GM12878 (cell line): ENCODE measurements at regions not wholly inside any gene's neighbourhood (a gene's known extent, or its start where the extent isn't known, plus 50 kb on each side); places are given as distances from the start of the nearest gene placed in this dataset.
"Not testable (repeated sequence)": the region's sequence is repeated elsewhere in the genome, so short reads cannot be mapped to it uniquely, and the experiment has no call there.

Source experiments
- ATAC-seq: fragments of 200-7000 bp; cut with Tn5 transposase; 3 replicates; pipeline ENCODE4 v1.9.1; 2020; ENCODE audit warnings: mild to moderate bottlenecking, moderate library complexity
- BruUV-seq: library from RNA; stranded (reverse); fragments of 400-500 nt; replicated peaks from 2 replicates; lab custom pipeline; 2021; lab: Mats Ljungman, UMichigan
- CTCF ChIA-PET: fragments of 300-600 bp; sonication (Branson Sonifier 250); formaldehyde crosslinking; extraction: SDS; loops from one replicate; lab custom pipeline; 2021; ENCODE audit warnings: inconsistent platforms; lab: Yijun Ruan, JAX
- POLR2A ChIA-PET: fragments of 350-600 bp; formaldehyde crosslinking; extraction: SDS; loops from one replicate; lab custom pipeline; 2021; ENCODE audit warnings: inconsistent platforms; lab: Charles Lee
- RAD21 ChIA-PET: fragments of 300-600 bp; sonication (Branson Sonifier 250); formaldehyde crosslinking; loops from one replicate; lab custom pipeline; 2023; ENCODE audit warnings: antibody characterized with exemption; ENCODE audit not compliant: unreplicated experiment; lab: Charles Lee
- SMC1A ChIA-PET: fragments of 300-600 bp; sonication (Branson Sonifier 250); formaldehyde crosslinking; loops from one replicate; lab custom pipeline; 2023; ENCODE audit not compliant: unreplicated experiment, uncharacterized antibody; lab: Charles Lee
- DNase-seq: peaks from one replicate; pipeline ENCODE4 v3.0.0-alpha.2; 2011; ENCODE audit warnings: low read depth, low spot score
- FAIRE-seq: peaks from 3 replicates; lab custom pipeline; 2011; peaks lifted over from hg19 to GRCh38; lab: Jason Lieb, UNC
- H2AFZ ChIP-seq: 2 replicates; pipeline ENCODE4 v1.6.0; 2011; ENCODE audit warnings: low read depth, low read length, control low read depth; ENCODE audit not compliant: control insufficient read depth
- H3K27ac ChIP-seq: 2 replicates; pipeline ENCODE4 v1.5.1; 2011; ENCODE audit warnings: control low read depth; ENCODE audit not compliant: control insufficient read depth, insufficient read depth
- H3K27me3 ChIP-seq, 2 experiments: replicated peaks in 1 of 2; 2 replicates each; pipeline versions ENCODE4 v1.6.0 to v1.6.1; 2011; ENCODE audit warnings: low read length in 1 of 2; ENCODE audit not compliant: control insufficient read depth in 2 of 2, insufficient read depth in 2 of 2
- H3K36me3 ChIP-seq, 2 experiments: 2 replicates each; pipeline ENCODE4 v1.5.1; 2011; ENCODE audit warnings: low read length in 1 of 2; ENCODE audit not compliant: control insufficient read depth in 2 of 2, insufficient read depth in 2 of 2
- H3K4me1 ChIP-seq: 2 replicates; pipeline ENCODE4 v1.6.1; 2011; ENCODE audit warnings: mild to moderate bottlenecking, low read length, moderate library complexity, mixed read lengths; ENCODE audit not compliant: control insufficient read depth, insufficient read depth
- H3K4me2 ChIP-seq: 2 replicates; pipeline ENCODE4 v1.6.0; 2011; ENCODE audit warnings: control low read depth; ENCODE audit not compliant: control insufficient read depth, insufficient read depth
- H3K4me3 ChIP-seq: fragments of 200-600 bp; sonication (generic); 2 replicates; pipeline ENCODE4 v1.5.1; 2016
- H3K79me2 ChIP-seq: 2 replicates; pipeline ENCODE4 v1.6.0; 2011; ENCODE audit warnings: low read length; ENCODE audit not compliant: control insufficient read depth, insufficient read depth
- H3K9ac ChIP-seq: 2 replicates; pipeline ENCODE4 v1.8.0; 2011; ENCODE audit warnings: low read length, control low read depth, mixed read lengths; ENCODE audit not compliant: control insufficient read depth, insufficient read depth
- H3K9me3 ChIP-seq: replicated peaks from 3 replicates; pipeline ENCODE4 v1.5.1; 2011; ENCODE audit warnings: mild to moderate bottlenecking, low read length; ENCODE audit not compliant: control insufficient read depth, insufficient read depth
- H4K20me1 ChIP-seq: 2 replicates; pipeline ENCODE4 v1.6.0; 2011; ENCODE audit not compliant: control insufficient read depth, insufficient read depth
- BCL11A ChIP-seq: IDR thresholded peaks from 2 replicates; pipeline ENCODE4 v1.6.1; 2011; ENCODE audit warnings: low read depth, low read length
- BHLHE40 ChIP-seq, 2 experiments: fragments of 450-650 bp in 1 of 2; IDR thresholded peaks; 2 replicates each; pipeline ENCODE4 v1.6.1; 2011 to 2017; ENCODE audit warnings: low read depth in 2 of 2, borderline replicate concordance in 1 of 2, improper control_type of control experiment in 1 of 2, low read length in 1 of 2, mild to moderate bottlenecking in 1 of 2
- IKZF2 ChIP-seq, 2 experiments: fragments of 450-650 bp; IDR thresholded peaks; 2 replicates each; pipeline ENCODE4 v1.6.1; 2017; ENCODE audit warnings: mild to moderate bottlenecking in 2 of 2, moderate library complexity in 2 of 2
- NFYA ChIP-seq: IDR thresholded peaks from 2 replicates; pipeline ENCODE4 v1.6.1; 2011; ENCODE audit warnings: low read depth, mild to moderate bottlenecking, low read length, improper control_type of control experiment, borderline replicate concordance
- NR2F1 ChIP-seq: fragments of 450-650 bp; conservative IDR thresholded peaks from 2 replicates; pipeline ENCODE4 v1.6.1; 2017; ENCODE audit warnings: mild to moderate bottlenecking
- PML ChIP-seq: IDR thresholded peaks from 2 replicates; pipeline ENCODE4 v1.6.1; 2012; ENCODE audit warnings: low read length, inconsistent platforms
- RAD21 ChIP-seq: IDR thresholded peaks from 2 replicates; pipeline ENCODE4 v1.6.1; 2011; ENCODE audit warnings: mild to moderate bottlenecking, low read depth, low read length, moderate library complexity; ENCODE audit not compliant: insufficient read depth
- TCF3 ChIP-seq: IDR thresholded peaks from 2 replicates; pipeline ENCODE4 v1.6.1; 2012; ENCODE audit warnings: low read depth, mild to moderate bottlenecking, low read length, borderline replicate concordance; ENCODE audit not compliant: insufficient read depth
- ZBED1 ChIP-seq: IDR thresholded peaks from 2 replicates; pipeline ENCODE4 v1.6.1; 2016; ENCODE audit warnings: borderline replicate concordance
- ZNF24 ChIP-seq: fragments of 450-650 bp; IDR thresholded peaks from 2 replicates; pipeline ENCODE4 v1.6.1; 2017; ENCODE audit warnings: antibody characterized with exemption, mild to moderate bottlenecking
- ZNF384 ChIP-seq: IDR thresholded peaks from 2 replicates; pipeline ENCODE4 v1.6.1; 2012; ENCODE audit warnings: low read depth, mild to moderate bottlenecking, low read length, improper control_type of control experiment, borderline replicate concordance
- WGBS: methylation state at CpG from one replicate; pipeline ENCODE4 v1.1.6; 2016; ENCODE audit warnings: low lambda C conversion rate; ENCODE audit not compliant: insufficient replicate concordance, insufficient coverage; ENCODE audit errors: missing lambda C conversion rate; 5-methylcytosine and 5-hydroxymethylcytosine counted together
- in situ Hi-C: fragments of 300-500 bp; cut with MboI; formaldehyde crosslinking; loops from 9 replicates; pipeline ENCODE4 v1.14.3; 2018; ENCODE audit warnings: mixed read lengths
- intact Hi-C: fragments of 100-400 bp; cut with micrococcal nuclease; formaldehyde crosslinking; loops from one replicate; pipeline ENCODE4 v1.14.2; 2022; ENCODE audit not compliant: unreplicated experiment
- TF ChIP-seq, protein P1 (sequence below): IDR thresholded peaks from 2 replicates; pipeline ENCODE4 v1.6.1; 2012; ENCODE audit warnings: low read length, inconsistent platforms
- TF ChIP-seq, protein P2 (sequence below): fragments of 150-350 bp; IDR thresholded peaks from 2 replicates; pipeline ENCODE4 v1.6.1; 2016; ENCODE audit warnings: low read depth, low read length

DNA sequence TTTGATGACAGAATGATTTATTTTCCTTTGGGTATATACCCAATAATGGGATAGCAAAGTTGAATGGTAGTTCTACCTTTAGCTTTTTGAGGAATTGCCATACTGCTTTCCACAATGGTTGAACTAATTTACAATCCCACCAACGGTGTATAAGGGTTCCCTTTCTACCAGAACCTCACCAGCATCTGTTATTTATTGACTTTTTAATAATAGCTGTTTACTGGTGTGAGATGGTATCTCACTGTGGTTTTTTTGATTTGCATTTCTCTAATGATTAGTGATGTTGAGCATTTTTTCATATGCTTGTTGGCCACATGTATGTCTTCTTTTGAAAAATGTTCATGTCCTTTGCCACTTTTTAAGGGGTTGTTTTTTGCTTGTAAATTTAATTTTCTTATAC, 370.3 kb upstream of the SYNCRIP start:
- H2AFZ ChIP-seq, ATAC-seq, H3K9ac ChIP-seq, in situ Hi-C loops, H3K27me3 ChIP-seq, H3K4me2 ChIP-seq, FAIRE-seq, H3K27ac ChIP-seq, H3K4me1 ChIP-seq, H3K79me2 ChIP-seq, DNase-seq, H3K4me3 ChIP-seq, POLR2A ChIA-PET, SMC1A ChIA-PET, RAD21 ChIA-PET, BruUV-seq, H4K20me1 ChIP-seq, CTCF ChIA-PET, H3K9me3 ChIP-seq, H3K36me3 ChIP-seq, intact Hi-C loops: not testable (repeated sequence)
- WGBS = 0% methylated on average over 1 of the region's 1 CpG

DNA sequence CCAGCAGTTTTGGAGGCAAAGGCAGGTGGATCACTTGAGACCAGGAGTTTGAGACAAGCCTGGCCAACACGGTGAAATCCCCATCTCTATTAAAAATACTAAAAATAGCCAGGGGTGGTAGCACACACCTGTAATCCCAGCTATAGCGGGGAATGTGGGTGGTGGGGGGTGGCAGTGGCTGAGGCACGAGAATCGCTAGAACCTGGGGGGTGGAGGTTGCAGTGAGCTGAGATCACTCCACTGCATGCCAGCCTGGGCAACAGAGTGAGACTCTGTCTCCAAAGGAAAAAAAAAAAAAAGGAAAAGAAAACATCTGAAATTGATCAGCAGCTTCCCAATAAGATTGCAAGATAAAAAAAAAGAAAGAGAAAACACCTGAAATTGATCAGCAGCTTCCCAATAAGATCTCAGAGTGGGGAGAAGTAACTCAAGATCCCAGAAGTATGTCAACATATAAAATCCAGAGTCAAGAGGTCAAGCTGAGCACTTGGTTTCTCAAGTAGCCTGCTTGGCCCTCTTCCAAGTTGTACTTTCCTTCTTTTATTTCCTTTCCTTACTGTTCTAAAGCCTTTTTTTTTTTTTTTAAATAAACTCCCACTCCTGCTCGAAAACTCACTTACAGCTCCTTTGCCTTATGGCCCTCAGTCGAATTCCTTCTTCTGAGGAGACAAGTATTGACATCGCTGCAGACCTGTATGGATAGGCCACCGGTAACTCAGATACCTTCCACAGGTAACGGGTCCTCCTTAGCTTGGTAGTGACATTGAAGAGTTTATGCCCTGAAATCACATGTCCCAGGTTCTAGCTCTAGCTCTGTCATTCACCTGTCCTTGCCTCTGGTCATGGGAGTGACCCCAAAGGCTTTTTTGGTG, 368.5 kb upstream of the SYNCRIP start:
- H4K20me1 ChIP-seq = no peaks in the 10 kb centered on the region
- FAIRE-seq (no peak), ATAC-seq (no peak), DNase-seq (no peak)
- intact Hi-C loops (no loop called here), in situ Hi-C loops (no loop called here)
- no peak overlapping the region for H3K9ac ChIP-seq
- H3K36me3 ChIP-seq = no peaks in the 10 kb centered on the region
- no peak overlapping the region for H2AFZ ChIP-seq
- H3K4me3 ChIP-seq = no peak overlapping the region
- SMC1A ChIA-PET = no interaction called here
- RAD21 ChIA-PET = no interaction called here
- H3K79me2 ChIP-seq = no peaks in the 10 kb centered on the region
- CTCF ChIA-PET = no interaction called here
- WGBS = 29% methylated on average over 9 of the region's 9 CpGs
- no peak overlapping the region for H3K4me2 ChIP-seq
- BruUV-seq = no TSS peak
- H3K27me3 ChIP-seq = no peaks in the 10 kb centered on the region
- H3K4me1 ChIP-seq = no peaks in the 10 kb centered on the region
- POLR2A ChIA-PET = no interaction called here
- no peak overlapping the region for H3K27ac ChIP-seq
- no peaks in the 10 kb centered on the region for H3K9me3 ChIP-seq
- no peak for TF ChIP-seq NR2F1
- no peak for TF ChIP-seq PML
- TF ChIP-seq, protein P1, sequence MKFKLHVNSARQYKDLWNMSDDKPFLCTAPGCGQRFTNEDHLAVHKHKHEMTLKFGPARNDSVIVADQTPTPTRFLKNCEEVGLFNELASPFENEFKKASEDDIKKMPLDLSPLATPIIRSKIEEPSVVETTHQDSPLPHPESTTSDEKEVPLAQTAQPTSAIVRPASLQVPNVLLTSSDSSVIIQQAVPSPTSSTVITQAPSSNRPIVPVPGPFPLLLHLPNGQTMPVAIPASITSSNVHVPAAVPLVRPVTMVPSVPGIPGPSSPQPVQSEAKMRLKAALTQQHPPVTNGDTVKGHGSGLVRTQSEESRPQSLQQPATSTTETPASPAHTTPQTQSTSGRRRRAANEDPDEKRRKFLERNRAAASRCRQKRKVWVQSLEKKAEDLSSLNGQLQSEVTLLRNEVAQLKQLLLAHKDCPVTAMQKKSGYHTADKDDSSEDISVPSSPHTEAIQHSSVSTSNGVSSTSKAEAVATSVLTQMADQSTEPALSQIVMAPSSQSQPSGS = no peak
- no peak for TF ChIP-seq ZNF24
- no peak for TF ChIP-seq NFYA
- TF ChIP-seq BHLHE40 (IDR thresholded peaks at IDR 0.05; ENCODE audit: borderline replicate concordance in 1 of 2, low read depth in 2 of 2, low read length in 1 of 2) = no peak
- TF ChIP-seq TCF3 = no peak
- TF ChIP-seq BCL11A = no peak
- TF ChIP-seq ZBED1 = no peak
- TF ChIP-seq, protein P2, sequence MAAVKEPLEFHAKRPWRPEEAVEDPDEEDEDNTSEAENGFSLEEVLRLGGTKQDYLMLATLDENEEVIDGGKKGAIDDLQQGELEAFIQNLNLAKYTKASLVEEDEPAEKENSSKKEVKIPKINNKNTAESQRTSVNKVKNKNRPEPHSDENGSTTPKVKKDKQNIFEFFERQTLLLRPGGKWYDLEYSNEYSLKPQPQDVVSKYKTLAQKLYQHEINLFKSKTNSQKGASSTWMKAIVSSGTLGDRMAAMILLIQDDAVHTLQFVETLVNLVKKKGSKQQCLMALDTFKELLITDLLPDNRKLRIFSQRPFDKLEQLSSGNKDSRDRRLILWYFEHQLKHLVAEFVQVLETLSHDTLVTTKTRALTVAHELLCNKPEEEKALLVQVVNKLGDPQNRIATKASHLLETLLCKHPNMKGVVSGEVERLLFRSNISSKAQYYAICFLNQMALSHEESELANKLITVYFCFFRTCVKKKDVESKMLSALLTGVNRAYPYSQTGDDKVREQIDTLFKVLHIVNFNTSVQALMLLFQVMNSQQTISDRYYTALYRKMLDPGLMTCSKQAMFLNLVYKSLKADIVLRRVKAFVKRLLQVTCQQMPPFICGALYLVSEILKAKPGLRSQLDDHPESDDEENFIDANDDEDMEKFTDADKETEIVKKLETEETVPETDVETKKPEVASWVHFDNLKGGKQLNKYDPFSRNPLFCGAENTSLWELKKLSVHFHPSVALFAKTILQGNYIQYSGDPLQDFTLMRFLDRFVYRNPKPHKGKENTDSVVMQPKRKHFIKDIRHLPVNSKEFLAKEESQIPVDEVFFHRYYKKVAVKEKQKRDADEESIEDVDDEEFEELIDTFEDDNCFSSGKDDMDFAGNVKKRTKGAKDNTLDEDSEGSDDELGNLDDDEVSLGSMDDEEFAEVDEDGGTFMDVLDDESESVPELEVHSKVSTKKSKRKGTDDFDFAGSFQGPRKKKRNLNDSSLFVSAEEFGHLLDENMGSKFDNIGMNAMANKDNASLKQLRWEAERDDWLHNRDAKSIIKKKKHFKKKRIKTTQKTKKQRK = no peak
- no peak for TF ChIP-seq ZNF384
- no peak for TF ChIP-seq RAD21
- no peak for TF ChIP-seq IKZF2 (IDR thresholded peaks at IDR 0.05)
